Kidney epithelial cell (primary cell): ENCODE measurements at regions not wholly inside any gene's neighbourhood (a gene's known extent, or its start where the extent isn't known, plus 50 kb on each side); places are given as distances from the start of the nearest gene placed in this dataset.
"Not testable (repeated sequence)": the region's sequence is repeated elsewhere in the genome, so short reads cannot be mapped to it uniquely, and the experiment has no call there.

Experiments
- DNase-seq: peaks from one replicate; pipeline ENCODE4 v3.0.0-alpha.2; 2010; ENCODE audit warnings: low read depth
- H3K27me3 ChIP-seq: 2 replicates; pipeline ENCODE4 v1.6.0; 2011; ENCODE audit warnings: low read length; ENCODE audit not compliant: control insufficient read depth, insufficient read depth
- H3K36me3 ChIP-seq: 2 replicates; pipeline ENCODE4 v1.5.1; 2011; ENCODE audit warnings: low read length; ENCODE audit not compliant: control insufficient read depth, insufficient read depth
- H3K4me3 ChIP-seq: 2 replicates; pipeline ENCODE4 v1.5.1; 2011; ENCODE audit warnings: low read depth, mild to moderate bottlenecking, control low read depth, low read length
- TF ChIP-seq, protein P1 (sequence below): IDR thresholded peaks from 2 replicates; pipeline ENCODE4 v1.5.1; 2011; ENCODE audit warnings: mild to moderate bottlenecking, moderate library complexity, low read length, control low read depth, inconsistent platforms; ENCODE audit not compliant: insufficient read depth, poor library complexity, severe bottlenecking

DNA sequence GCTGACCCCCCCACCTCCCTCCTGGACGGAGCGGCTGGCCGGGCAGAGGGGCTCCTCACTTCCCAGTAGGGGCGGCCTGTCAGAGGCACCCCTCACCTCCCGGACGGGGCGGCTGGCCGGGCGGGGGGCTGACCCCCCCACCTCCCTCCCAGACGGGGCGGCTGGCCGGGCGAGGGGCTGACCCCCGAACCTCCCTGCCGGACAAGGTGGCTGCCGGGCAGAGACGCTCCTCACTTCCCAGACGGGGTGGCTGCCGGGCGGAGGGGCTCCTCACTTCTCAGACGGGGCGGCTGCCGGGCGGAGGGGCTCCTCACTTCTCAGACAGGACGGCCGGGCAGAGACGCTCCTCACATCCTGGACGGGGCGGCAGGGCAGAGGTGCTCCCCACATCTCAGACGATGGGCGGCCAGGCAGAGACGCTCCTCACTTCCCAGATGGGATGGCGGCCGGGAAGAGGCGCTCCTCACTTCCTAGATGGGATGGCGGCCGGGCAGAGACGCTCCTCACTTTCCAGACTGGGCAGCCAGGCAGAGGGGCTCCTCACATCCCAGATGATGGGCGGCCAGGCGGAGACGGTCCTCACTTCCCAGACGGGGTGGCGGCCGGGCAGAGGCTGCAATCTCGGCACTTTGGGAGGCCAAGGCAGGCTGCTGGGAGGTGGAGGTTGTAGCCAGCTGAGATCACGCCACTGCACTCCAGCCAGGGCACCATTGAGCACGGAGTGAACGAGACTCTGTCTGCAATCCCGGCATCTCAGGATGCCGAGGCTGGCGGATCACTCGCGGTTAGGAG, 66.2 kb upstream of the PAPPA2 start:
- not testable (repeated sequence) for H3K36me3 ChIP-seq, H3K27me3 ChIP-seq, H3K4me3 ChIP-seq, DNase-seq

DNA sequence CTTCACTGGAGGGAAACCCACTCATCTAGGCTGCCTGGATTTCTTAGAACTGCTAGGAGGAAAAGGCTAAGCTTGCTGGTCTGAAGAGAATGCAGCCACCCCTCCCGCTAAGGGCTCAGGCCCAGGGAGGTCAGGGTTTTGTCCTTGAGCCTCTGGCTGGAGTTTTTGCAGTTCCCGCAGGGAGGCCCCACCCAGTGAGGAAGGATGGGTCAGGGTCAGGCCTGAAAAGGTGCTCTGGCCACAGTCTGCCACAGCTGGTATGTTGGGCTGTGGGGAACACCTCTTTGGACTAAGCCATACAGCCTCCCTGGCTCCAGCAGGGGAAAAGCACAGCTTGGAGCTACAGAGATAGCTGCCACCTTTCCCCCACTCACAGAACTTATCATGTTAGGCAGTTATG, 71.4 kb upstream of the PAPPA2 start:
- TF ChIP-seq, protein P1, sequence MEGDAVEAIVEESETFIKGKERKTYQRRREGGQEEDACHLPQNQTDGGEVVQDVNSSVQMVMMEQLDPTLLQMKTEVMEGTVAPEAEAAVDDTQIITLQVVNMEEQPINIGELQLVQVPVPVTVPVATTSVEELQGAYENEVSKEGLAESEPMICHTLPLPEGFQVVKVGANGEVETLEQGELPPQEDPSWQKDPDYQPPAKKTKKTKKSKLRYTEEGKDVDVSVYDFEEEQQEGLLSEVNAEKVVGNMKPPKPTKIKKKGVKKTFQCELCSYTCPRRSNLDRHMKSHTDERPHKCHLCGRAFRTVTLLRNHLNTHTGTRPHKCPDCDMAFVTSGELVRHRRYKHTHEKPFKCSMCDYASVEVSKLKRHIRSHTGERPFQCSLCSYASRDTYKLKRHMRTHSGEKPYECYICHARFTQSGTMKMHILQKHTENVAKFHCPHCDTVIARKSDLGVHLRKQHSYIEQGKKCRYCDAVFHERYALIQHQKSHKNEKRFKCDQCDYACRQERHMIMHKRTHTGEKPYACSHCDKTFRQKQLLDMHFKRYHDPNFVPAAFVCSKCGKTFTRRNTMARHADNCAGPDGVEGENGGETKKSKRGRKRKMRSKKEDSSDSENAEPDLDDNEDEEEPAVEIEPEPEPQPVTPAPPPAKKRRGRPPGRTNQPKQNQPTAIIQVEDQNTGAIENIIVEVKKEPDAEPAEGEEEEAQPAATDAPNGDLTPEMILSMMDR = no peak
- Histone ChIP-seq H3K36me3 (no peaks in the 10 kb centered on the region), H3K27me3 (no peaks in the 10 kb centered on the region), H3K4me3 (no peak overlapping the region)
- DNase-seq = no peak

DNA sequence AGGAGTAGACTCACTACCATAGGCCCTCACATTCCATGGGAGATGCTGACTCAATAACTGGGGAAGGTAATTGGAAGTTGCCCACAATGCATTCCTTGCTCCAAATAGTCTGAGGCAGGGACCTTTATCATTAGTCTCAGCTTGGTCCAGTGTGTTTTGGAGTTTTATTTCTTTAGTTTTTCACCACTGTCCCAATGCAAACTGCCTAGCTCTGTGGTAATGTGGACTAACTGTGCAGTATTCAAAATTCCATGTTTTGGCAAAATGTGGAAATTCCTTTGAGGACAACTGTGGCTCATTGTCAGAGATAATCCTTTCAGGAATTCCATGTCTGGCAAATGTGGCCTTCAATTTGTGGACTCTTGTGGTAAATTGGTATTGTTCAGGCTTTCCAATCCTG, 78.1 kb upstream of the PAPPA2 start:
- Histone ChIP-seq H3K36me3 (no peaks in the 10 kb centered on the region), H3K27me3 (no peaks in the 10 kb centered on the region), H3K4me3 (no peak overlapping the region)
- no peak for DNase-seq
- TF ChIP-seq, protein P1 = no peak

DNA sequence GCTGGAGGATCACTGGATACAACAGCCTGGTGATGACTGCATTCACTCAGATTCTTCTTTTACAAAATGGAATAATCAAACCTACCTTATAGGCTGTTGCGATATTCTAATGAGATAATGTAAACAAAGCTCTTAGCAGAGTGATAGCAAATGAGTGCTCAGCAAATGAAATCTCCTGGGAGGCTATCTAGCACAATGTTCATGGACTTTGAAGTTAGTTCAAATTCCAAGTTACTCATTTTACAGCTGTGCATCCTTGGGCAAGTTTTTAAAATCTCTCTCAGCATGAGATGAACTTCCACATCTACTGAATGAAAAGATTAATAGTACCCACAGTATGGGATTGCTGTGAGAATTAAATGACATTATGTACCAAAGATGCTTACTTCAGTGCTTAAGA, 80.8 kb upstream of the PAPPA2 start:
- H3K27me3 ChIP-seq = no peaks in the 10 kb centered on the region
- no peak overlapping the region for H3K4me3 ChIP-seq
- TF ChIP-seq, protein P1 = no peak
- DNase-seq = no peak
- H3K36me3 ChIP-seq = no peaks in the 10 kb centered on the region

DNA sequence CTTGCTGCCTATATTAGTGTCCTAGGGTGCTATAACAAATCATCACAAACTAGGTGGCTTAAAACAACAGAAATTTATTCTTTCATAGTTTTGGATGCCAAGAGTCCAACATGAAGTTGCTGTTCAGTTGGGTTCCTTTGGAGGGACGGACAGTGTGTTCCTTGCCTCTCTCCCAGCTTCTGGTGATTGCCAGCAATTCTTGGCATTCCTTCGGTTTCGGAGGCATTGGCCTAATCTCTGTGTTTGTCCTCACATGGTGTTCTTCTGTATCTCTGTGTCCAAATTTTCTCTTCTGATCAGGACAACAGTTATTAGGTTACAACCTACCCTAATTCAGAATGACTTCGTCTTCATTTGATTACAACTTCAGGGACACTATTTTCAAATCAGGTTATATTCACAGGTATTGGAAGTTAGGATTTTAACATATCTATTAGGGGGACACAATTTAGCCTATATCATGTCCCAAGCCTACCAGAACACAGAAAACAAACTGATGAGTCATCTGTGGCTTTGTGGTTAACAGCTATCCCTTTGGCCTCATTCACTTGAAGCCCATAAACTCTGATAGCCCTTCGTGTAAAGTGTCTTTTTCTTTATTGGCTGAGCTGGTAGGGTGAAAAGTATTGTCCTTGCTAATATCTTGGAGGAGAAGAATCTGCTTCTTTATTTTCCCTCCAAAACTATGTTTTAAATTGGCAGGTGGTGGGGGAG, 83.2 kb upstream of the PAPPA2 start:
- TF ChIP-seq, protein P1 = no peak
- peak; percentile 4 for DNase-seq

DNA sequence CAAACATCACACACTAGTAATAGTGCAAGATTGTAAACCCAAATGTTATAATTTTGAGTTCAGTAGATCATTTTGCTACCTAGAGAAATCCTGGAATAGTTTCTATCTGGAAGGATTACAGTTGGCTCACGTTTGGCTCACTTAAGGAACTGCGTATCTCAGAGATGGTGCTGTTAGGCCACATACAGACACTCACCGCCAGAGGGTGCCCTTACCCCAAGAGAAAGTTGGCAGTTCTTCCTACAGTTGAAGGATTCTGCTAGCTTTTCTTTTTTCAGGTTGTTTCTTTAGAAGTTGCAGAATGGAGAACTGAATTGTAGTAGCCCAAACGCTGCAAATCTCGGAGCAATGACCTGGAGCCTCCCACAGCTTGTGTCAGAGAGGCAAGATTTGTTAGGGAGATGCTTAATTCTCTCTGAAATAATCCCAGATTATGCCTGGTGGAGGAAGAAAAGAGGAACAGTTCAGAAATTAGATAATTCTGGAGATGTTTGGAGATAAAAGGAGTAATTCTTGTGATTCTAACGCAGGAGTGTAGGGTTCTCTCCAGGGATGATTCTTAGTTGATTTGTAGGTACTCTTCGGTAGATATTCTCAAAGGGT, 87.9 kb upstream of the PAPPA2 start:
- Histone ChIP-seq H3K4me3 (no peak overlapping the region), H3K36me3 (no peaks in the 10 kb centered on the region), H3K27me3 (no peaks in the 10 kb centered on the region)
- peak; percentile 32 for DNase-seq
- TF ChIP-seq, protein P1 = peak; percentile 93

More for the DNA sequence above, 83.2 kb upstream of the PAPPA2 start:
- Histone ChIP-seq H3K36me3 (no peaks in the 10 kb centered on the region), H3K27me3 (no peaks in the 10 kb centered on the region), H3K4me3 (no peak overlapping the region)
